Transverse colon (tissue), 4 donors: ENCODE measurements at regions not wholly inside any gene's neighbourhood (a gene's known extent, or its start where the extent isn't known, plus 50 kb on each side); places are given as distances from the start of the nearest gene placed in this dataset.
A peak's percentile ranks its signal among the peaks of the same experiment; 100 is the strongest.

ENCODE experiments used
- DNase-seq: peaks from one replicate; pipeline ENCODE4 v3.0.0-alpha.2; 2019
- H3K27ac ChIP-seq, 4 donors: fragments of 200-600 bp; sonication (generic); 2 replicates each; pipeline ENCODE4 v1.5.1; 2016 to 2018; ENCODE audit warnings: inconsistent platforms in 4 of 4
- H3K27me3 ChIP-seq: fragments of 200-600 bp; sonication (generic); 2 replicates; pipeline ENCODE4 v1.5.1; 2017; ENCODE audit warnings: inconsistent platforms
- H3K36me3 ChIP-seq, 4 donors: fragments of 200-600 bp; sonication (generic); 2 replicates each; pipeline ENCODE4 v1.5.1; 2017 to 2019; ENCODE audit warnings: inconsistent platforms in 4 of 4
- H3K4me1 ChIP-seq, 4 donors: fragments of 200-600 bp; sonication (generic); 2 replicates each; pipeline ENCODE4 v1.5.1; 2017 to 2020; ENCODE audit warnings: inconsistent platforms in 4 of 4
- H3K4me3 ChIP-seq, 4 donors: fragments of 200-600 bp; sonication (generic); 1 replicate in 1 of 4; 2 replicates in 3 of 4; pipeline versions ENCODE4 v1.5.1 to v1.6.1; 2017 to 2019; ENCODE audit warnings: inconsistent platforms in 4 of 4
- H3K9me3 ChIP-seq, 2 donors: fragments of 200-600 bp; sonication (generic); 2 replicates each; pipeline ENCODE4 v1.5.1; 2017 to 2019; ENCODE audit warnings: inconsistent platforms in 2 of 2
- EP300 ChIP-seq: sonication (generic); formaldehyde crosslinking; IDR thresholded peaks from one replicate; pipeline ENCODE4 v1.6.1; 2017; ENCODE audit warnings: antibody characterized with exemption, low read depth
- POLR2A ChIP-seq: fragments of 450-650 bp; IDR thresholded peaks from one replicate; pipeline ENCODE4 v1.6.1; 2016; ENCODE audit warnings: antibody characterized with exemption, mild to moderate bottlenecking, moderate library complexity
- POLR2AphosphoS5 ChIP-seq, 3 donors: sonication (generic); formaldehyde crosslinking; IDR thresholded peaks; one replicate each; pipeline ENCODE4 v1.6.1; 2016; ENCODE audit warnings: antibody characterized with exemption in 3 of 3
- WGBS, 2 donors: methylation state at CpG; one replicate each; pipeline ENCODE4 v1.1.5; 2018; ENCODE audit warnings: low coverage in 1 of 2; 5-methylcytosine and 5-hydroxymethylcytosine counted together
- in situ Hi-C, 4 donors: fragments of 200-750 bp; cut with MboI; loops; one replicate each; pipeline versions ENCODE4 v1.15.0 to v1.15.1; 2017; ENCODE audit warnings: low sequenced_read_pairs in 3 of 4, low pct_ligation_motif_present in 1 of 4, low pct_unique_long_range_greater_than_20kb in 1 of 4
- intact Hi-C: fragments of 100-400 bp; cut with DNase I; formaldehyde crosslinking; loops from one replicate; pipeline ENCODE4 v1.15.1; 2023; ENCODE audit warnings: low total_unique reads
- TF ChIP-seq, protein P1 (sequence below), 5 experiments: fragments of 200-600 bp in 3 of 5; fragments of 450-650 bp in 2 of 5; sonication (generic) in 3 of 5; IDR thresholded peaks; 1 replicate in 2 of 5; 2 replicates in 3 of 5; pipeline ENCODE4 v1.5.1; 2016 to 2017; ENCODE audit warnings: antibody characterized with exemption in 5 of 5, inconsistent platforms in 3 of 5, mild to moderate bottlenecking in 2 of 5, moderate library complexity in 1 of 5

DNA sequence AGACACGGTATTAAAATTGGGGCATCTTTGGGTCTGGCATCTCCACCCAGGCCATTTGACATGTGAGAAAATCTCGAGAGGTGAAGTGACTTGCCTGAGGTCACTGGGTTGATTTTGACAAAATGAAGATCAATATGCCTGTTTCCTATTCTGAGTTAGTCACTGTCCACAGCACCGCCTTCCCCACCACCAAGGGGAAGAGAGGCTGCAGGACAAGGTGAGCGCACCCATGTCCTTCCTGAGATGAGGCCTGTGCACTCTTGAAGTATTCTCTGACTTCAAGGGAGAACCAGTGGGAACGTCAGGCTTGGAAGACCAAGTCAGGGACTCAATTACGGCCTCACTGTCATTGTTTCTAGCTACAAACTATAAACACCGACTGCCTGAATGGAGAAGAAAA lies 49.9 kb upstream of the WSB1 start:
- in situ Hi-C loops (loop anchor here in 3 of 4 donors (5.0 to 25.0 kb wide), 4 partner anchors 48 to 368 kb away; partner anchors contain the start of genes KSR1 (in 1 of the 3) and WSB1 (in 1 of the 3)), intact Hi-C loops (loop anchor here (2.0 kb wide), 1 partner anchor 89 kb away; no protein-coding TSS in a partner anchor)
- H3K4me3 ChIP-seq = no peak overlapping the region
- TF ChIP-seq, protein P1, sequence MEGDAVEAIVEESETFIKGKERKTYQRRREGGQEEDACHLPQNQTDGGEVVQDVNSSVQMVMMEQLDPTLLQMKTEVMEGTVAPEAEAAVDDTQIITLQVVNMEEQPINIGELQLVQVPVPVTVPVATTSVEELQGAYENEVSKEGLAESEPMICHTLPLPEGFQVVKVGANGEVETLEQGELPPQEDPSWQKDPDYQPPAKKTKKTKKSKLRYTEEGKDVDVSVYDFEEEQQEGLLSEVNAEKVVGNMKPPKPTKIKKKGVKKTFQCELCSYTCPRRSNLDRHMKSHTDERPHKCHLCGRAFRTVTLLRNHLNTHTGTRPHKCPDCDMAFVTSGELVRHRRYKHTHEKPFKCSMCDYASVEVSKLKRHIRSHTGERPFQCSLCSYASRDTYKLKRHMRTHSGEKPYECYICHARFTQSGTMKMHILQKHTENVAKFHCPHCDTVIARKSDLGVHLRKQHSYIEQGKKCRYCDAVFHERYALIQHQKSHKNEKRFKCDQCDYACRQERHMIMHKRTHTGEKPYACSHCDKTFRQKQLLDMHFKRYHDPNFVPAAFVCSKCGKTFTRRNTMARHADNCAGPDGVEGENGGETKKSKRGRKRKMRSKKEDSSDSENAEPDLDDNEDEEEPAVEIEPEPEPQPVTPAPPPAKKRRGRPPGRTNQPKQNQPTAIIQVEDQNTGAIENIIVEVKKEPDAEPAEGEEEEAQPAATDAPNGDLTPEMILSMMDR (IDR thresholded peaks at IDR 0.05) = no peak
- TF ChIP-seq POLR2A (no peak), POLR2AphosphoS5 (IDR thresholded peaks at IDR 0.05) (no peak), EP300 (no peak)
- H3K27ac ChIP-seq = peak overlapping the region; percentile 80 to 84 (median 82)
- H3K4me1 ChIP-seq = peaks cover 23 to 71% (median 29%) of the 10 kb centered on the region in 4 donors
- no peaks in the 10 kb centered on the region for H3K9me3 ChIP-seq
- 88% methylated on average over 7 of the region's 7 CpGs; no CpG with 5 or more reads in 1 of the 2 donors for WGBS, 2 donors
- H3K27me3 ChIP-seq = no peaks in the 10 kb centered on the region
- DNase-seq = no peak
- no peaks in the 10 kb centered on the region for H3K36me3 ChIP-seq
